Kidney tubule cell (primary cell): ENCODE measurements at regions not wholly inside any gene's neighbourhood (a gene's known extent, or its start where the extent isn't known, plus 50 kb on each side); places are given as distances from the start of the nearest gene placed in this dataset.
"Not testable (repeated sequence)": the region's sequence is repeated elsewhere in the genome, so short reads cannot be mapped to it uniquely, and the experiment has no call there.

Experiments used
- DNase-seq: peaks from one replicate; pipeline ENCODE4 v3.0.0-alpha.2; 2018; ENCODE audit warnings: low spot score

- no peak for DNase-seq
Measured at GRCh38 chr11:116335891-116336290, 436.9 kb downstream of the BUD13 start.

DNA sequence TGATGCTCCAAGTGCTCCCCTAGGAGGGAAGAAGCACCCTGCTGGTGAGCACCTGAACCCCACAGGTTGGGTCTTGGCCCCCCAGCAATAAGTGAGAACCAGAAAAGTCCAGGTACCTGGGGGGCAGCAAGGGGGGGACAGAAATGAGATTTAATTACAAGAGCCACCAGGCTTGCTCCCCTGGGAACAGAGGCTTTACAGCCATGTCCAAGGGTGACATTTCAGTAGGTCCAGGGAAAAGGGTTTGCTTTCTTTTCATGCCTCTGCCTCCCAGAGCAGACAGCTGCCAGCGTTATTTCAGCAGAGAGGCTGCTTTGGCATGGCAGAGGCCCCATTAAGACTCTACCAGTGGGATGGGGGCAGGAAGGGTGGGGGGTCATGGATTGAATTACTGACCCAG lies 437.7 kb downstream of the BUD13 start:
- no peak for DNase-seq

- DNase-seq, result no peak
Measured at GRCh38 chr11:116334596-116334995, 438.2 kb downstream of the BUD13 start.

DNA sequence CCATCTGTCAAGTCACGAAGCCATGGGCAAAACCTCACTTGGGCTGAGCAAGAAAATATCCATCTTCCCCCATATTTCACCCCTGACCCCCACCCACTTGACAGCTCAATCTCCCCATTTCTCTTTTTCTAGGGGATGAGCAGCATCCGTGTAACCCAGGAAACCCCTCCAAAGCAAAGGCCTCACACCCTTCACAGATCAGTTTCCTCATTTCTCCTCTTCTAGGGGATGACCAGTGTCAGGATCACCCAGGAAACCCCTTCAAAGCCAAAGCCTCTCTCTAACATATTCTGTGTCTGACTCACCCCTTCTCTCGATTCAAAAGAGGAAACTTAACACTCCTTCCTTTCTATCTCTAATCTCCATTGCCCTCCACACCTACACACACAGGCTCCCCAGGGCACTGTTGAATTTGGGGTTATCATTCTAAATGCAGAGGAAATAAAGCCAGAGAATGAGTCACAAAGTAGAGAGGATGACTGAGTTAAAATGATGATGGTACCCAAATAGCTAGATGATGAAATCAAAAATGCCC lies 439.7 kb downstream of the BUD13 start:
- DNase-seq, result peak; percentile 13

GRCh38 chr11:116332391-116332790 lies 440.4 kb downstream of the BUD13 start:
- no peak for DNase-seq

GRCh38 chr11:116331381-116331780 lies 441.4 kb downstream of the BUD13 start:
- no peak for DNase-seq

DNA sequence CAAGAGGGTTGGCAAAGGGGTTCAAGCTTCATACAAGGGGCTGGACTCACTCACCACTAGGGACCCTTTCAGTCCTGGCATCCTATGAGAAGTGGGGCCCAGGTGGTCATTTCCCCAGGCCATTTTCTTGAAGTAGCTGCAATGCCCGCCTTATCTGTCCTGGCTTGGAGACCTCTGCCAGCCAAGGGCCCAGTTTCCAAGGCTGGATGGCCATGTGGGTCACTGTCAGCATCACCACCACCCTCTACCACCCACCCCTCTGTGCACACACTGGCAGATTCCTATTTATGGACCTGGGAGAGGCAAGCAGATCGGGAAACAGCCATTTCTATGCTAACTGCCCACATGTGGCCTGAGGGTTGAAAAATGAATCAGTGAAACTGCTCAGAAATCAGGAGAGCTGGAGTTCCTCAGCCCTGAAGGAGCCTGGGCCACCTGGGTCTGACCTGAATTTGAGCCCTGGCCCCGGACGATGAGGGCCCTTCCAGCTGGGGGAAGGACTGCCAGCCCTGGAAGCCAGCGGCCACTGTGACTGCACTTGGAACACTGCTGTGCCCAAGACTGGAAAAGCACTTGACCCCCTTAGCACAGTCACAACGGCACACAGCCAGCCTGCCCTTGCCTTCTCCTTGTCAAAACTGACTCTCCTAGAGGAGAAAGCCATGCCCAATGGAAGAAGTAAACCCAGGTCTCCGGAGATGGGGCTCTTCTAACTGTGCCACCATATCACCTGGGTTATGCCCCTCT lies 442.2 kb downstream of the BUD13 start:
- DNase-seq, result no peak

DNA sequence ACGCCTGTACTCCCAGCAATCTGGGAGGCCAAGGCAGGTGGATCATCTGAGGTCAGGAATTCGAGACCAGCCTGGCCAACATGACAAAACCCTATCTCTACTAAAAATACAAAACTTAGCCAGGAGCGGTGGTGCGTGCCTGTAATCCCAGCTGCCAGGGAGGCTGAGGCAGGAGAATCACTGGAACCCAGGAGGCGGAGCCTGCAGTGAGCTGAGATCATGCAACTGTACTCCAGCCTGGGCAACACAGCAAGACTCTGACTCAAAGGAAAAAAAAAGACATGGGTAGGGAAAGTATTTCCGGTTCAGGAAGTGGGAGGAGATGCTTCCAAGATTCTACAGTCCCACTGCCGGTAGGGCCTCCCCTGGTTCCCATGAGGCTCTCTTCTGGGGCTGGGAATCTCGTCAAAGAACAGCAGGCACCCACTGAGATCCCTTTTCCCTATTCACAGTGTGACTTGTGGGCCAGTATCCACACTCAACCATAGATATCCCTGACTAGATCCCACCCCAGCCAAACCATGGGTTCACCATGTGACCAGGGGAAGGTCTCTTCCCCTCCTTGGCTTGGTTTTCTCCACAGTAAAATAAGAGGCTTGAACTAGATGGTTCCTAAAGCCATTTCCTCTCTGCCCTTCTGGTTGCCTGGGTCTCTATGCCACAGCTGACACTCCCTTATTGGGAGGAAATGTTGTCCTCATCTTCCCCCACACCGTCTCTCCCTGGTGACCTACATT lies 443.3 kb downstream of the BUD13 start:
- no peak for DNase-seq

GRCh38 chr11:116328851-116329250 lies 443.9 kb downstream of the BUD13 start:
- DNase-seq, result no peak

GRCh38 chr11:116328391-116328790 lies 444.4 kb downstream of the BUD13 start:
- no peak for DNase-seq

DNA sequence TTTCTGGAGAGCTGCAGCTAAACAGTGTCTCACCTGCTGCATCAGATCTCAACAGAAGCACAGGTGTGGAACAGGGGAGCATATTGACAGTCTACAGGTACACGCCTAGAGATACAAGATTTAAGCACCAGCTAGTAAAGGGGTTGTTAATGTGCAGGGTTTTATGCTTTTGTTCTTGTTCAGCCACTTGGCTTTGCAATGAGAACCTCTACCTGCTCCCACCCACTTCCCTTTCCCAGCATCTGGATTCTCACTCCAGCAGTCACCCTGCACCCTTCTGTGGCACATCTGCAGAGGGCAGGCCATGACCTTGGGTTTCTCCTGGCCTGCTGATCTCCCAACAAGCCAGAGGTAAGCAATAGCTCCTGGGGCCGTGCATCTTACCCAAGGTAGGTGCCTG lies 446.6 kb downstream of the BUD13 start:
- no peak for DNase-seq

GRCh38 chr11:116325247-116325646 lies 447.5 kb downstream of the BUD13 start:
- no peak for DNase-seq

DNA sequence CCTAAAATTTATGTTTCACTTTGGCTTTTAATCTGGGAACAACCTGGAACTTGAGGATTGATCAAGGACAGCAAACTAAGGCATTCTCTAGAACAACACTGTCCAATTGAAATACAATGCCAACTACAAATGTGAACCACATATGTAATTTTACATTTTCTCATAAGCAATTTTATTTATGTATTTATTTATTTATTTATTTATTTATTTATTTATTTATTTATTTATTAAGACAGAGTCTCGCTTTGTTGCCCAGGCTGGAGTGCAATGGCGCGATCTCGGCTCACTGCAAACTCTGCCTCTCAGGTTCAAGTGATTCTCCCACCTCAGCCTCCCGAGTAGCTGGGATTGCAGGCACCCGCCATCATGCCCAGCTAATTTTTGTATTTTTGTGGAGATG lies 448.7 kb downstream of the BUD13 start:
- DNase-seq, result not testable (repeated sequence)

GRCh38 chr11:116317212-116317611 lies 455.6 kb downstream of the BUD13 start:
- no peak for DNase-seq

DNA sequence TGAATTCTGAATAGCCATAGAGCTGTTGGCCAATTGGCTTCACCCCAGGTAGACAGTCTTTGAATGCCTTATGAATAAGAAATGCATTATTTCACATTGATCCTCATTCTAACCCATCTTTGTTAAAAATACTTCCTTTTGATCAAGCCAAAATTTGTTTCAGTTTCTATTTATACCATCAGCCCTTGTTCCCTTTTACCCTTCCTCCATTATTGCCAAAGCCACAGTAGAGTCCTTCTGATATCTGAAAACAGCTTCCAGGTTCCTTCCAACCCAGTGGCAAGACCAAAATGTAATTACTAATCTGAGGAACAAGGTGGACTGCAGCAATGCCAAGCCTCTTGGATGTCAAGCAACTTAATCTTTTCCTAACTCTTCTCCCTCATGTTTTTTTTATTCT lies 458.8 kb downstream of the BUD13 start:
- DNase-seq, result no peak

DNA sequence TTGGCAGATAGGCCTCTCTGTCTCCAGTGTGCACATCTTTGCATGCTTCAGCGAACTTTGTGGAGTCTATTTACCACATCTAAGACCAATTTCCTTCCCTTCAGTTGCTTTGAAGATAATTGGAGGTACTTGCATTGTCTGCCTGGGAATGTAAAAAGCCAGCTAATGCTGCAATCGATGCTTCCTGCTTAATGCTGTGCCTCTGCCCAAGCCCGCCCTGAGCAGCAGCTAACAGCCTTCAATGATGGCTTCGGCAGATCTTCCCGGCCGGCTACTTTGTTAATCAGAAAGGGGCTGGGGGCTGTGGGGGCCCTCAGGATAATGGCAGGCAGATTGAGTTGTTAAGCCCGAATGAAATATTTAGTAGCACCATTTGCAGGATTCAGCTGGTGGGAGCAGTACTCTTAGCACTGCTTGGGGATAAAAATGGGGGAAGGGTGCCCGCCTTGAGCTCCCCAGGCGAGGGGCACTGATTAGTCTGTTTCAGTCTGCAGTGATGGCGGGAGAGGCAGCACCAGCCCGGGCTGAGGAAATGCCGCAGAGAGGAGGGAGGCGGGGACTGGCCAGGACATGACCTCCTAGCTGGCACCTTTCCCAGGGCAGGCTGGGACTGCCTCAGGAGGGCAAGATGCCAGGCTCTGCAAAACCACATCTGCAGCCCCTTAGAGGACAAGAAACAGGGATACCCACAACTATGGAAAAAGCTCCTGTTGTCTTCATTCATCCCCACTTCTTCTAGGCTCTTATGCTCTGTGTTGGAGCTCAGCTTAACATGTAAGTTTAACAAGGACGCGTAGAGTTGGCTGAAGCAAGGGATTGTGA lies 460.0 kb downstream of the BUD13 start:
- DNase-seq, result peak; percentile 67

DNA sequence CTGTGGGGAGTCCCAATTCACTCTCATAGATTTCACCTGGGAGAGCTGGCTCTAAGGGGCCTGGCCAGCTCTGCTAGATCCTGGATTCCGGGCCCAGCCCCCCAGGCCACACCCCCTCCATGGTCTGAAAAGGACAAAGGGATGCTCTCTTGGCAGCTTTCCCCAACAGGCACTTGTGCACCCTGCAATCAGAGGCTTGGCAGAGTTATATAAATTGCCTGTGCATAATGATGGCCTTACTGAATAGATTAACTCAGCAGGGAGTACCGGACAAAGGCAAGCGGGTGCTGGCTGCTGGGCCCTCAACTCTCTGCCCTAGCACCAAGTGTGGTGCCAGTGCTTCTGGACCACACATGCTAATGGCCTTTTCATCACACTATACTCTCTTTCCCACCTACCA lies 461.6 kb downstream of the BUD13 start:
- DNase-seq, result no peak

GRCh38 chr11:116310698-116311097 lies 462.1 kb downstream of the BUD13 start:
- no peak for DNase-seq

GRCh38 chr11:116310226-116310625 lies 462.6 kb downstream of the BUD13 start:
- DNase-seq, result peak; percentile 46

GRCh38 chr11:116309446-116309845 lies 463.3 kb downstream of the BUD13 start:
- peak; percentile 83 for DNase-seq

GRCh38 chr11:116302756-116303155 lies 470.0 kb downstream of the BUD13 start:
- no peak for DNase-seq

DNA sequence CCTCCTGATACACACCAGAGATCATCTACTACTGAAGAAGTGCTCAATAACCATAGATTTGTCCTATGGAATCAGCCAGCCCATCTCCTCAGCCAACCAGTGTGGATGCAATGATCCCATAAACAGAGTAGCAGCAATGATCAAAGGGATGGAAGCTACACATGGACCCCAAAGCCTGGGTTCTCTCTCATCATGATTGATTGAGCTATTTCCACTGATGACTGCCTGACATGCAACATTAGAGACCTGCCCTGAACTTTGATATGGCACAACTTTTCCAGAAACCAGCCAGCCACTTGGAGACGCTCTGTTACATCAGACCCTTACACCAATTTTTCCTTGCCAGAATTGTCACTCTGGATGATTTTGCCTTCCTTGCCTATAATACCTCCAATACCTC lies 471.6 kb downstream of the BUD13 start:
- DNase-seq, result no peak

DNA sequence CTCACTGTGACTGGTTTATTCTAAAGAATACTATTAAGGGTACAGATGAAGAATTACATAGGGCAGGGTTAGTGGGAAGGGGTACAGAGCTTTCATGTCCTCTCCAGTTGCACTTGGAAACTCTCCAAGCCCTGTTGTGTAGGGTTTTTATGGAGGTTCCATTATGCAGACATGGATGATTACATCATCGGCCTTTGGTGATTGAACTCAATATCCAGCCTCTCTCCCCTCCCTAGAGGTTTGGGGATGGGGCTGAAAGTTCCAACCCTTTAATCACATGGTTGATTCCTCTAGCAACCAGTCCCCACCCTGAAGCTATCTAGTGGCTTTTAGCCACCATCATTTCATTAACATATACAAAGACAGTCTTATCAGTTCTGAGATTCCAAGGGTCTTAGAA lies 472.6 kb downstream of the BUD13 start:
- DNase-seq, result no peak
